AG09309 (cell line): ENCODE measurements at regions not wholly inside any gene's neighbourhood (a gene's known extent, or its start where the extent isn't known, plus 50 kb on each side); places are given as distances from the start of the nearest gene placed in this dataset.
"Not testable (repeated sequence)": the region's sequence is repeated elsewhere in the genome, so short reads cannot be mapped to it uniquely, and the experiment has no call there.

Experiments used
- DNase-seq: peaks from one replicate; pipeline ENCODE4 v3.0.0-alpha.2; 2010; ENCODE audit warnings: low read depth
- H3K4me3 ChIP-seq: 2 replicates; pipeline ENCODE4 v1.5.1; 2011; ENCODE audit warnings: mild to moderate bottlenecking, low read depth, low read length, moderate library complexity; ENCODE audit not compliant: control insufficient read depth
- CTCF ChIP-seq: IDR thresholded peaks from 2 replicates; pipeline ENCODE4 v1.5.1; 2011; ENCODE audit warnings: mild to moderate bottlenecking, low read depth, low read length, inconsistent platforms; ENCODE audit not compliant: insufficient read depth, control insufficient read depth; ENCODE audit errors: missing control alignments

- DNase-seq: no peak
- TF ChIP-seq CTCF: no peak
These were observed 607.3 kb upstream of the GOT2 start for GRCh38 chr16:59341368-59341767.

GRCh38 chr16:59339871-59340270 is 605.8 kb upstream of the GOT2 start:
- no peak overlapping the region for H3K4me3 ChIP-seq
- no peak for TF ChIP-seq CTCF
- DNase-seq: no peak

More at GRCh38 chr16:59341368-59341767, 607.3 kb upstream of the GOT2 start:
- H3K4me3 ChIP-seq: no peak overlapping the region

- DNase-seq: no peak
- TF ChIP-seq CTCF: no peak
- H3K4me3 ChIP-seq: no peak overlapping the region
These were observed 602.1 kb upstream of the GOT2 start for GRCh38 chr16:59336136-59336695.

- DNase-seq, H3K4me3 ChIP-seq: not testable (repeated sequence)
These were observed 597.6 kb upstream of the GOT2 start for GRCh38 chr16:59331708-59332107.

GRCh38 chr16:59330019-59330670 is 596.0 kb upstream of the GOT2 start:
- TF ChIP-seq CTCF: no peak
- no peak overlapping the region for H3K4me3 ChIP-seq

GRCh38 chr16:59328961-59329360 is 594.8 kb upstream of the GOT2 start:
- no peak for TF ChIP-seq CTCF
- no peak for DNase-seq
- H3K4me3 ChIP-seq: no peak overlapping the region

More at GRCh38 chr16:59330019-59330670, 596.0 kb upstream of the GOT2 start:
- no peak for DNase-seq

GRCh38 chr16:59327894-59328293 is 593.8 kb upstream of the GOT2 start:
- H3K4me3 ChIP-seq: no peak overlapping the region
- TF ChIP-seq CTCF: no peak
- no peak for DNase-seq
